Ovary (tissue), 3 donors: ENCODE measurements at regions not wholly inside any gene's neighbourhood (a gene's known extent, or its start where the extent isn't known, plus 50 kb on each side); places are given as distances from the start of the nearest gene placed in this dataset.

Source experiments
- CTCF ChIP-seq, 3 donors: fragments of 450-650 bp in 2 of 3; fragments of 200-600 bp in 1 of 3; IDR thresholded peaks; one replicate each; pipeline versions ENCODE4 v1.5.1 to v1.8.0; 2016 to 2022; ENCODE audit warnings: antibody characterized with exemption in 3 of 3, mild to moderate bottlenecking in 1 of 3
- POLR2A ChIP-seq: fragments of 450-650 bp; IDR thresholded peaks from one replicate; pipeline ENCODE4 v1.6.1; 2017; ENCODE audit warnings: antibody characterized with exemption, mild to moderate bottlenecking, moderate library complexity
- donor health status: DM: no; HTN: no; CAD: no.

- TF ChIP-seq CTCF (IDR thresholded peaks at IDR 0.05) (no peak), POLR2A (no peak)
Observed at GRCh38 chr5:56698463-56699381, 116.6 kb upstream of the MAP3K1 start.
